Dermis blood vessel endothelial cell (primary cell): ENCODE measurements at regions not wholly inside any gene's neighbourhood (a gene's known extent, or its start where the extent isn't known, plus 50 kb on each side); places are given as distances from the start of the nearest gene placed in this dataset.
"Not testable (repeated sequence)": the region's sequence is repeated elsewhere in the genome, so short reads cannot be mapped to it uniquely, and the experiment has no call there.

Experiments
- DNase-seq: peaks from one replicate; pipeline ENCODE4 v3.0.0; 2010

DNA sequence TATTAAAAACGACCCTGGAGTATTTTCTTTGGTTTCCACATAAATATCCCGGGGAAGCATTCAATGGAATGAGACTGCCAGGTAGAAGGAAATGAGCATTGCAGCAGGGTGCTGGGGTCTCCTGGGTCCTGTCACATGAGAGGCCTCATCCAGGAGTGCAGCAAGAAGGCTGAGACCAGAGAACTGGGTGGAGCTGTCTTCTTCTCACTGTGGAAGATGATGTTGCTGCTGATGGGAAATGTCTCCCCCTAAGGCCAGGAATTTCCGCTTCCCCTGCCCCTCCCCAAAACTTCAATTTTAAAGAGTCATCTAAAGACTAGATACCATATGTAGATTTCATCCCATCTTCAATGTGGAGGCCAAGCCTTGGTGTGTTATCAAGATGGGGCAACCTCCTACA is 95.2 kb upstream of the SIX2 start:
- no peak for DNase-seq

DNA sequence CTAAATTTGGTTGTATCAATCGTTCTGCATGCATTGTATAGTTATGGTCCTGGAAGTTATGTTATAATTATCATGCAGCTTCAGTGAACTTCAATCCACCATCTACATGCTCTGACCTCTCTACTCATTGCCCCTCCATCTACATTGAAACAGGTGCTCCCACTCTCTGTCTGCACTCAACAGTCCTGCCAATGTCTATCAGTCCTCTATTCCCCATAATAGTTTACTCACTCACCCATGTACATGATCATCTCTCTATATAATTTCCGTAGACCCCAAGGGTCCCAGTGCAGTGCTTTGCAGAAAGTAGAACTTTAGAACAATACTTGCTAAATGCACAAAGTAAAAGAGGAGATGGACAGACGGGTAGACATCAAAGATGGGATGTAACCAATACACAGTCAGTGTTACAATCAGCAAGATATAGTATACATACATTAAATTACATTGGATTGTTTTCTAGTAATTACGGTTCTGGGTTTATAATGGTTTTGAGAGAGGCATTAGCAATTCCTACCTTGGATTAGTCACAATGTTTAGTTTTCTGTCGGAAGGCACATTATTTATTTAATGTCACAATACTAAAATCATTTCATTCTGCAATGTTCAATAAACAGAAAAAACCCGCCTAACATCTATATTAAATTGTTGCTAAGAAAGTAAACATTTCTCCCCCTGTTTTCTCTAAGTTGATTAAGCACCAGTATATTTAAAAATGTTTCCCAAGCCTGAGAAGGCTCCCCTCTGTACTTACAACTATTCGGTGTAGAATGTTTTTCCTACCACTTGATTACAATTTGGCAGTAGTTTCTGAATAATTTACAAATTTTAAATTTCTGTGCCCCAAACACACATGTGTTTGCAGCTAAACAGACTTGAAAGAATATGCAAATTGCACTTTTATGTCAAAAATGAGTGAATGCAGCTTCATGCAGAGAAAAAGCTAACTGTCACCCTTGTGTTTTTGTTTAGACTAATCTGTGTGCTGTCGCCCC is 94.4 kb upstream of the SIX2 start:
- DNase-seq: no peak

DNA sequence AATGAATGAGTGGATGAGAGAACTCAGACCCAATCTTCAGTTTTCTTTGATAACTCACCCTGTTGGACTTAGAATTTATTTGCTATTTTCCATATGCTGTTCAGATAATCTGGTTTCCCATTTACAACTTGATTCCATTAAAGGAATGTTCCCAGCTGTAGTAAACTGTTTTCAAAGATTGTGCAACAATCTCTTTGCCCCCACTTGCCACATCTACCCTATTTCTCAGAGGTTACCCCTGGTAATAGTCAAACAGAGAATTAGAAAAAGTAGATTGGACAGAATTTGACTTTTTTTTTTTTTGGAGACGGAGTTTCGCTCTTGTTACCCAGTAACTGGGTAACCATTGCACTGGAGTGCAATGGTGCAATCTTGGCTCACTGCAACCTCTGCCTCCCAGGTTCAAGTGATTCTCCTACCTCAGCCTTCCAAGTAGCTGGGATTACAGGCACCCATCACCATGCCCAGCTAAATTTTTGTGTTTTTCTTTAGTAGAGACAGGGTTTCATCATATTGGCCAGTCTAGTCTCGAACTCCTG is 93.4 kb upstream of the SIX2 start:
- DNase-seq: no peak

DNA sequence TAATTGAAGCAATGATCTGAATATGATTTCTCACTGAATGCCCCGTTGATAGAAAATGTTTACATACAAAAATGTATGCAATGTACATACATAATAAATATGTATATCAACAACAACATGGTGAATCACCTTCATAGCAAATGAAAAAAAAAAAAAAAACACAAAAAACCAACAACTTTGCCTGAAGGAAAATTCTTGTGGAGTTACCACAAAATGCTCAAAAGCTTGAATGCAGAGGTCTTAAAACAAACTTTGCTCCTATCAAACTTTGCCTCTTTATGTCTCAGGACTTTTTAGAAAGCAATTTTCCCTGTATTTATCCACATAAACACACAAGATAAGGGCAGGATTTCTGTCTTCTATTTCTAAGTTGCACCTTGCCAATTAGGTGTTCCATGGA is 92.9 kb upstream of the SIX2 start:
- no peak for DNase-seq

DNA sequence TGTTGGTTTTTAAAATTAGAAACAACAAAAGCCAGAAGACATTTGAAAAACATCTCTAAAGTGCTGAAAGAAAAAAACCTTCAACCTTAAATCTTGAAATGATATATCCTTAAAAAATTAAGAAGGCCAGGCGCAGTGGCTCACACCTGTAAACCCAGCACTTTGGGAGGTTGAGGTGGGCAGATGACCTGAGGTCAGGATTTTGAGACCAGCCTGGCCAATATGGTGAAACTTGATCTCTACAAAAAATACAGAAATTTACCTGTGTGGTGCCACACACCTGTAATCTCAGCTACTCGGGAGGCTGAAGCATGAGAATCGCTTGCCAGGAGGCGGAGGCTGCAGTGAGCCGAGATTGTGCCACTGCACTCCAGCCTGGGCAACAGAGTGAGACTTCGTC is 87.7 kb upstream of the SIX2 start:
- DNase-seq: no peak

DNA sequence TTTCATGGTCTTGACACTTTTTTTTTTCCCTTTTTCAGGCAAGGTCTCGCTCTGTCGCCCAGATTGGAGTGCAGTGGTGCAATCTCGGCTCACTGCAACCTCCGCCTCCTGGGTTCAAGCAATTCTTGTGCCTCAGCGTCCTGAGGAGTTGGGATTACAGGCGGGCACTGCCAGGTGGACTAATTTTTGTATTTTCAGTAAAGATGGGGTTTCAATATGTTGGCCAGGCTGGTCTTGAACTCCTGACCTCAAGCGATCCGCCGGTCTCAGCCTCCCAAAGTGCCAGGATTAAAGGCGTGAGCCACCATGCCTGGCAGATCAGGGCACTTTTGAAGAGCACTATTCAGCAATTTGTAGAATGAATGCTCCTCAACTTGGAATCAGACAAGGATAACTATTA is 86.8 kb upstream of the SIX2 start:
- not testable (repeated sequence) for DNase-seq

DNA sequence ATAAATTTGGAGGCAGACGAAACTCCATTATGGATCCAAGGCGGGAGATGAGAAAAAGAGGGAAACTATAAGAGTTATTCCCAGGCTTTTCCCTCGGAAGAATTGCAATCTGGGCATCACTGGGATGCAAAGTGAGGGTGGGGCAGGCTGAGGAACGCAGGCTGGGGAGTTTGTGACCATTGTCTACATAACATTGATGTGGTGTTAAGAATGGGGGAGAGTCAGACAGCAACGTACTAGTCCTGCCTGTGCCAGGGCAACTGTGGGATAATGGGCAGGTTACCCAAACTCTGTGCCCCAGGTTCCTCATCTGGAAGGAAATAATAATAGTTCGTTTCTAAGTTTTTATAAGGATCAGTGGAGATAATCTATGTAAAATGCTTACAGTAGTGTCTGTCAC is 84.4 kb upstream of the SIX2 start:
- DNase-seq: no peak

DNA sequence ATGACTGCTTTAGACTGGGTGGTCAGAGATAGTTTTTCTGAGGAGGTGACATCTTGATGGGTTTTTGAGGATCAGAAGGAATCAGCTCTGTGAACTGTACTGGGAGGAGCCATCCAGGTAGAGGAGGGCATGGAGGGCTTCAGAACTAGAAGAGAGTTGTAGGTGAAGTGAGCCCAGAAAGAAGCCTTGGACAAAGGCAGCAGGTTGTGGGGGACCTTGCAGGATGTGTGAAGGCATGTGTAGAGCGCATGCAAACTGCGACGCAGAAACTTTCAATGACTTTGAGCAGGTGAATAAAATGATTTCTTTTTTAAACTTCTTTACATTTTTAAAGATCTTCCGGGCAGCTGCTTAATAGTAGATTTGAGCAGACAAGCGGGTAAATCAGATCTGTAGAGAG is 83.9 kb upstream of the SIX2 start:
- no peak for DNase-seq

DNA sequence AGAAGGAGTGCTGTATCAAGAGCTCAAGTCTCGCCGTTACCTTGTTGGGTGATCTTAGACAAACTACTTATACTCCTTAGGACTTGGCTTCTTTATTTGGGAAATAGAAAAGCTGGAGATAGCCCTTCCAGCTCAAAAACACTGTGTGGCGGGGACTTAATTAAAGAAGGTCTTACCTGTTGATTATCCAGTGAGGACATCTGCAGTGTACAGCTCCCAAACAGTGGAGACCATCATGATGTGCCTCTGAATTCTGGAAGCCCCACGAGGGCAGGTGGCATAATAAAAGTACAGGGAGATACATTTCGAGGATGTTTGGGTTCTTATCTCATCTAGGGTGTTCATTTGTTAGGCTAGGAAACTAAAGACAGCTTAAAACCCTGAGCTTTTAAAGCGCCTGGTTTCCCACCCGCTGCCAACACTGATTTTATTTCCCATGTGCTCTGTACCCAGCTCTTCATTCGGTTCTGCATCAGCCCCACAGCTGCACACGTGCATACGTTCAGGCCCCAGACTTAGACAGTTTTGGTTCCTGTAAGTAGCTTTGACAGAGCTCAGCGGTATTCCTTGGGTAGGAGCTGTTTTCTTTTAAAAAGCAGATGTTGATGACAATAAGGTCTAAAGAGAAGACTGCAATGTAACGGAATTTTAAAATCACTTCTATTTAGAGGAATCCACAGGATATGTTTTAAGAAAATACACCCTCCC is 80.5 kb upstream of the SIX2 start:
- DNase-seq: no peak

DNA sequence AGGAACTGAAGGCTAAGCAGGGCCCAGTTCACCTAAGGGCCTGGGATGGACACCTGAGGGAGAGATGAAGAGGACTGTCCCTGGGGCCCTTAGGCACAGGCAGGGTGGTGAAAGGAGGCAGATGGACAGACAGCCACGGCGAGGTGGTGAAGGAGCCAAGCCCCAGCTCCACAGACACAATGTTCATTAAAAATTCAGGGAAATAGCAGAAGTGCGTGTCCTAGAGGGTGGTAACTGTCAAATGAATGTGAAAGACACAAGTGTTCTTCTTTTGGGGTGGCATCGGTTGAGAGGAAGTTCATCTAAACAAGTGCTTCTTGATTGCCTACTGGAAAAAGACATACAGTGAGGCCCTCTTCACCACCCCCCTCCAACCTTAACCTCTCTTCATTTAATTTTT is 76.2 kb upstream of the SIX2 start:
- DNase-seq: no peak

DNA sequence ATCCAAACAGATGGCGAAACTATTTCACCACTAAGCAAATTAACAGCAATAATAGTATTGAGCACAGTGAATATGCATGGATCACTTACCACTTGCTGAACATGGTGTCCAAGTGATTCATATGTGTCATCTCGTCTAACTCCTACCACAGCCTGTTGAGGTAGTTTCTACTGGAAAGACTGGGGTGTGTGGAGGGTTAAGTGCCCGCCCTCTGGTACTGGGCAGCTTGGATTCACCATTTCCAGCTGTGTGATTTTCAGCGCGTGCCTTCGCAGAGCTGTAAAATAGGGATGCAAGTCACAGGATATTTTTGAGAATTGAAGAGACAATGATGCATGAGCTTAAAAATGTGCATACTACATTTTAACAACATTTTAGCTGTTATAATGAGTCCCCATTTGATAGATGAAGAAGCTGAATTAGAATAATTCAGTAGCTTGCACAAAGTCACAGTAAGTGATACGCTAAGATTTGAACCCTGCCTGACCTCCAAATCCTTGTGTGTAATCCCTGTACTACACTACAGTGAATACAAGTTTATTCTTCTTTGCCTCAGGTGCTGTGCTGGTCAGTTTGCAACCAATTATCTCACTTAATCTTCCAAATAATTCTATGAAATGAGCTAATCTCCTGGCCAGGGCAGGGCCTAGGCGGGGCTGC is 75.2 kb upstream of the SIX2 start:
- no peak for DNase-seq

DNA sequence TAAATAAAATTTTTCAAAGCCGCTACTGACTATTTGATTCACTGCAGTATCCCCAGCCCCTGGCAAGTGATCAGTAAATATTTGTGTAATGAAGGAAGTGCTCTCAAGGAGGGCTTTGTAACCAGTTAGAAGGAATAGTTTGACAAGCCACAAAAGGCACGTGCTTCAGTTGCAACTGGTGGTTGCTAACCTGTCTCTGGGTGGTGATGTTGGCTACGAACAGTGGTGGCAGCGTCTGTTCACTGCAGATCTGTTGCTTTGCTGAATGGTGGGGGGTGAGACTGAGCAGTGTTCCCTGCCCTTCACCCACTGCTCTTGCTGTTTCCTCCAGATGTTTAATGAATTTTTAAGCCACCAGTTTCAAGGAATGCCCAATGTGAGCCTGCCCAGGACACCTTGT is 73.9 kb upstream of the SIX2 start:
- DNase-seq: no peak

DNA sequence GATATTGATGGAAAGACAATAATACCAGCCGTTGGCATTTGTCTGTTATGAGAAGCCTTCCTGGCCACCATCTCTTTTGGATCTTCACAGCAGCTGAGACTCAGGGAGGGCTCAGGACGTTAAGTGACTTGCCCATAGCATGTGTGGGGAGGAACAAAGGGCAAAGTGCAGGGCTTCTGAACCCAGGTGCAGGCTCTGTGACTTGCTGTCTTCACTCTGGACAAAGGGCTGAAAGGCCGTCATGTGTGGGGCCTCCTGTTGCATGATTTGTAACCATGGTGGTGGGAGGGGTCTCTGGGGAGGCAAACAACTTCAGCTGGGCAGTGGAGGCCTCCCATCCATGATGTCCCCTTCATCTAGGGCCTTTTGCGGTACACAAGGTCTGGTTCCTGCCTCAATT is 65.5 kb upstream of the SIX2 start:
- no peak for DNase-seq

DNA sequence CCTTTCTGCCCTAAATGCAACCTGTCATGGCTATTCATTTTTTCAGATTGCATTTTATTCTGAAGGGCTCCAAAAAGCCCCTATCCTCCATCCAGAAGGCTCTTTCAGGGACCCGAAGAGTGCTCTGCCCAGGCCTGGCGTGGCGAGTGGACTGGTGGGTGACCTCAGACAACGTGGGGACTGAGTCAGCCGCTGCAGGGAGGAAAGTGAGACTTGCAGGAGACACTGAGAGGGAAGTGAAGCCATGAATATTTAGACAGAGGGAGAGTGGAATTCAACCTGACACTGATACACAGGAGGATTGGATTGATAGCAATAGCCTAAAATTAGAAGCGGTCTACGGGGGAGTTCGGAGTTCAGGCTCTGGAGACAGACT is 63.6 kb upstream of the SIX2 start:
- DNase-seq: no peak

DNA sequence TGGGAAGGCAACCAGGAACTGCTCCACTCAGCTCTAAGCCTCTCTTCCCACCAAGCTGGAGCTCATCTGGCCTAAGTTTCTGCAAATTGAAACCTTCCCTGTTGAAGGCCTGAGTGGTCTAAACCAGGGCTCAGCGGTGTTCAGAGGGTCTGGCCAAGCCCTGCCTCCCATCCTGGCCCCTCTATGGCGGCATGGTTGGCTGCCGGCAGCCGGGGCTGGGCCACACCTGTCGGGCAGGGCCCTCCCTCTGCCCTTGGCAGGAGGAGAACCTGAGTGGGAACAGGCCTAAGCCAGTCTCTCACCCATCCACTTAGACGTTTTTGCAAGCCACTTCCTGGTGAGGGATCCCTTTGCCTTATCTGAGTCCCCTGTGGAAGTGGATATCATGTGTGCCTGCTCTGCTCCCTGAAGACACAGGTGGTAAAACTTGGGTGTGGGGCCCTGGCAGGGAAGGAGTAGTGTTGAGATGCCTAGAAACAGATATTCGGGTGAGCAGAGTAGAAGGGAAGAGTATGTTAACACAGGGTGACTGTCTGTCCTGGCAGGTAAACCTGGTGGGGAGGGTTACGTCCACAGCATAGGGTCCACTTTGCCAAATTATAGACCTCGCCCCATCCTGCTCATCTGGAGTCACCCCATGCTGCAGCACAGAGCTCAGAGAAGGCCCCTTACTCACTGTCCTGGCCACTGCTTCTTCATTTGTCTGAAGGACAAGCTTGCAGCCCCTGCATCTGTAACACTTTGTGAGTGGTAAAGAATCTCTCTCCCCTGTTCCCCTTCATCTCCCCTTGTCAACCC is 63.0 kb upstream of the SIX2 start:
- DNase-seq: no peak

DNA sequence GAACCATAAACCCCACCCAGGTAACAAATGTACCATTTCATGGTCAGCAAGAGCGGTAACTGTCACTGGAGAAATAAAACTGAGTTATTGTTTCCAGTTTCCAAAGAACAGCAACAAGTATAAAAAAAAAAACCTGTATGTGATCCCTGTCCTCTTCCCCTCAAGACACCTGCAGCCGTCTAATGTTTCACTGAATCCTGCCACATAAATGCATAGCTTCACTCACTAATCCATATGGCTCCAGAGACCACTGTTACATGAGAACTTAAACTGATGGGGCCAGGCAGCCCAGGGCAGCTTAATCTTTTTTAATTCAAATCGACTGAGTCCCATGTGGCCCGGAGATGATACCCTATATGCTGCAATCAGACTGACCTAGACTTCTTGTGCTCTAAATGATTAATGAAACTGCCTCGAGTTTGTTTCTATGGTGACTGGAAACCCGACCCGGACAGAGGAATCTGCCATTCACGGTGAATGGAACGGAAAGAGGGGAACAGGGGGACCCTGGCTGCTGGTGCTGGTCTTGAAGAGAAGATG is 60.9 kb upstream of the SIX2 start:
- DNase-seq: no peak

DNA sequence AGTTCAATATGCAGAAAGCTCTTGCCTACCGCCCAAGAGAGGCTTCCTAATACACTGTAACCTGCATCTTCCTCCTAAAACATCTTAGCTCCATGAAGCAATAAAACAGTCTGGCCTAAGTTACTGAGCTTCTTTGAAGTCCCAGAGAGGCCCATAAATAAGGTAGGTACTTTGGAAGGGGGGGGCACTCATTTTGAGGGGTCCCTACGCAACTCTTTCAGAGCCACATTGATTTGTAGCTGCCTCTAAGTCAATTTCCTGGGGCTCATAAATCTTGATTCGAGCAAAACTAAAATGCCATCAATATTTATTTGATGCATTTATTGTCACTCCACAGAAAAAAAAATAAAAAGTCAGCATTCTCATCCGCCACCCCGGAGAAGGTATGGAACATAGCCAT is 60.4 kb upstream of the SIX2 start:
- no peak for DNase-seq

DNA sequence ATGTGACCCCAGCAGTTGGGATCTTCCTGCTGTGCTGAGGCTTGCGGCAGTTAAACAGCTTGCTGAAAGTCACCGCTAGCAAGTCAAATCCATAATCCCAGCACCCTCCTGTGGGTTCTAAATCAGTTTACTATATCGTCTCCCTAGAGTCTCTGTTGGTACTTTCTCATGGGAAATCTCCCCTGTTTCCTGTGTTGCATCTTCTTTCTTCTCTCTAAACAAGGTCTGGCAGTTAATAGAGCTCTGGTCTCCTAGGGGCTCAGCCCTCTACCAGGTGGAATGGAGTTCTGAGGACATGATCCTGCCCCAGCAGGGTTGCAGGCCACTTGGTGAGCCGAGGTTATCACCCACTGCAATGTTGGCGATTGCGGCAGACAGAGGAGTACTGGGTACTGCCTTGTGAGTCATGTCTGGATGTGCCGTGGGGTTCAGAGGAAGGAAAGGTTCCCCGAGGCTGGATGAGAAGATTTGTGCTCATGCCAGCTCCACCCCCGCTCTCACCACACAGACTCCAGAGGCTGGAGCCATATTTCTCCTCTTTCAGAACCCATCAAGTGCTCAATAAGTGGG is 59.4 kb upstream of the SIX2 start:
- DNase-seq: no peak

DNA sequence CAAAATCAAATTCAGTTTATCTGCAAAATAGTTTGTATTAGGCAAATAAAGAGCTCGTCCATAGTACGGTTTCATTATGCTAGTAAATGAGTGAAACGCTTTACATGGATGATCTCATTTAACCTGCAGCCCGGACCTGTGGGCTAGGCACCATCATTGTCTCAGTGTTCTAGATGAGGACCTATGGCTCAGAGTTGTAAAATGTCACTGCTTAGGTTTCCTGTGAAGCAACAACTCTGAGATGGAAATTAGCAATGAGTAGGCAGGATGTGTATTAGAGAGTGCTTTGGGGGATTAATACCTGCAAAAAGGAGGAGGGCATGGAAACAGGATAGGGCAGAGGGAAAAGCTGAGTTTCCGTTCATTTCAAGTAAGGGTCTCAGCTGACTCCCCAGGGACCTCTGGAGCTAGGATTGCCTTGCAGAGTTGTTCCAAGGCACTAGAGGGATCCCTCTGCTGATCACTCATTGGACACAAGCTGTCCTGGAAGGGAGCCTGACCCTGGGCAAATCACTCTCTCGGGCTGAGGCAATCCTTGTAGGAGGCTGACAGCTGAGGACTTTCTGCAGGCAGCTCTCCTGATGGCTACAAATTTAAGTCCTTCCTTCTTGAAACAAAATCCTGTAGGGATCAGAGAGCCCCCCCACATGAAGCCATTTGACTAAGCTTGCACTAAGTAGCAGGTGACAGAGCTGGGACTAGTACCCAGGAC is 58.8 kb upstream of the SIX2 start:
- DNase-seq: no peak
